ENCODE measurements at regions not wholly inside any gene's neighbourhood (a gene's known extent, or its start where the extent isn't known, plus 50 kb on each side); places are given as distances from the start of the nearest gene placed in this dataset.
A peak's percentile ranks its signal among the peaks of the same experiment; 100 is the strongest.
"Not testable (repeated sequence)": the region's sequence is repeated elsewhere in the genome, so short reads cannot be mapped to it uniquely, and the experiment has no call there.

GRCh38 chr11:24163841-24164240 lies 333.0 kb upstream of the LUZP2 start:
- DNase-seq = no peak
- in situ Hi-C loops (cut with HindIII; ENCODE audit: low pct_ligation_motif_present, low pct_unique_long_range_greater_than_20kb, low sequenced_read_pairs) = no loop called here

- DNase-seq = no peak
- in situ Hi-C loops (cut with HindIII; ENCODE audit: low pct_ligation_motif_present, low pct_unique_long_range_greater_than_20kb, low sequenced_read_pairs) = no loop called here
Observed at GRCh38 chr11:24171869-24172268, 325.0 kb upstream of the LUZP2 start.

- no peak for DNase-seq
- in situ Hi-C loops (cut with HindIII; ENCODE audit: low pct_ligation_motif_present, low pct_unique_long_range_greater_than_20kb, low sequenced_read_pairs) = no loop called here
Observed at GRCh38 chr11:24181395-24182047, 315.3 kb upstream of the LUZP2 start.

- DNase-seq; in situ Hi-C loops (cut with HindIII; ENCODE audit: low pct_ligation_motif_present, low pct_unique_long_range_greater_than_20kb, low sequenced_read_pairs): not testable (repeated sequence)
Observed at GRCh38 chr11:24185535-24185934, 311.3 kb upstream of the LUZP2 start.

GRCh38 chr11:24196733-24197132 lies 300.1 kb upstream of the LUZP2 start:
- in situ Hi-C loops (cut with HindIII; ENCODE audit: low pct_ligation_motif_present, low pct_unique_long_range_greater_than_20kb, low sequenced_read_pairs) = no loop called here
- no peak for DNase-seq

GRCh38 chr11:24198481-24198880 lies 298.4 kb upstream of the LUZP2 start:
- DNase-seq = no peak
- in situ Hi-C loops (cut with HindIII; ENCODE audit: low pct_ligation_motif_present, low pct_unique_long_range_greater_than_20kb, low sequenced_read_pairs) = no loop called here

GRCh38 chr11:24199461-24199860 lies 297.4 kb upstream of the LUZP2 start:
- no peak for DNase-seq
- in situ Hi-C loops (cut with HindIII; ENCODE audit: low pct_ligation_motif_present, low pct_unique_long_range_greater_than_20kb, low sequenced_read_pairs) = no loop called here

- in situ Hi-C loops (cut with HindIII; ENCODE audit: low pct_ligation_motif_present, low pct_unique_long_range_greater_than_20kb, low sequenced_read_pairs) = no loop called here
Observed at GRCh38 chr11:24206030-24206429, 290.8 kb upstream of the LUZP2 start.

GRCh38 chr11:24206511-24206910 lies 290.3 kb upstream of the LUZP2 start:
- DNase-seq = no peak
- in situ Hi-C loops (cut with HindIII; ENCODE audit: low pct_ligation_motif_present, low pct_unique_long_range_greater_than_20kb, low sequenced_read_pairs) = no loop called here

More at GRCh38 chr11:24206030-24206429, 290.8 kb upstream of the LUZP2 start:
- no peak for DNase-seq

GRCh38 chr11:24216488-24216887 lies 280.4 kb upstream of the LUZP2 start:
- no peak for DNase-seq
- in situ Hi-C loops (cut with HindIII; ENCODE audit: low pct_ligation_motif_present, low pct_unique_long_range_greater_than_20kb, low sequenced_read_pairs) = no loop called here

GRCh38 chr11:24217319-24217718 lies 279.5 kb upstream of the LUZP2 start:
- in situ Hi-C loops (cut with HindIII; ENCODE audit: low pct_ligation_motif_present, low pct_unique_long_range_greater_than_20kb, low sequenced_read_pairs); DNase-seq: not testable (repeated sequence)

- no peak for DNase-seq
- in situ Hi-C loops (cut with HindIII; ENCODE audit: low pct_ligation_motif_present, low pct_unique_long_range_greater_than_20kb, low sequenced_read_pairs) = no loop called here
Observed at GRCh38 chr11:24225501-24225900, 271.4 kb upstream of the LUZP2 start.

GRCh38 chr11:24226606-24227005 lies 270.2 kb upstream of the LUZP2 start:
- in situ Hi-C loops (cut with HindIII; ENCODE audit: low pct_ligation_motif_present, low pct_unique_long_range_greater_than_20kb, low sequenced_read_pairs) = no loop called here
- DNase-seq = no peak

- in situ Hi-C loops (cut with HindIII; ENCODE audit: low pct_ligation_motif_present, low pct_unique_long_range_greater_than_20kb, low sequenced_read_pairs) = no loop called here
- no peak for DNase-seq
Observed at GRCh38 chr11:24233041-24233440, 263.8 kb upstream of the LUZP2 start.

GRCh38 chr11:24234822-24235508 lies 261.9 kb upstream of the LUZP2 start:
- peak; percentile 2 for DNase-seq
- in situ Hi-C loops (cut with HindIII; ENCODE audit: low pct_ligation_motif_present, low pct_unique_long_range_greater_than_20kb, low sequenced_read_pairs) = no loop called here

GRCh38 chr11:24238771-24239645 lies 257.8 kb upstream of the LUZP2 start:
- no peak for DNase-seq
- in situ Hi-C loops (cut with HindIII; ENCODE audit: low pct_ligation_motif_present, low pct_unique_long_range_greater_than_20kb, low sequenced_read_pairs) = no loop called here

- in situ Hi-C loops (cut with HindIII; ENCODE audit: low pct_ligation_motif_present, low pct_unique_long_range_greater_than_20kb, low sequenced_read_pairs) = no loop called here
- no peak for DNase-seq
Observed at GRCh38 chr11:24239930-24240329, 256.9 kb upstream of the LUZP2 start.

GRCh38 chr11:24240496-24241175 lies 256.2 kb upstream of the LUZP2 start:
- no peak for DNase-seq
- in situ Hi-C loops (cut with HindIII; ENCODE audit: low pct_ligation_motif_present, low pct_unique_long_range_greater_than_20kb, low sequenced_read_pairs) = no loop called here

- in situ Hi-C loops (cut with HindIII; ENCODE audit: low pct_ligation_motif_present, low pct_unique_long_range_greater_than_20kb, low sequenced_read_pairs) = no loop called here
- no peak for DNase-seq
Observed at GRCh38 chr11:24246715-24247114, 250.1 kb upstream of the LUZP2 start.

Data from ACHN (cell line).